Kidney (tissue), 13 donors: ENCODE measurements at regions not wholly inside any gene's neighbourhood (a gene's known extent, or its start where the extent isn't known, plus 50 kb on each side); places are given as distances from the start of the nearest gene placed in this dataset.

Experiments
- DNase-seq, 5 donors: peaks; one replicate each; pipeline ENCODE4 v3.0.0-alpha.2; 2013 to 2020
- FAIRE-seq: peaks from 2 replicates; lab custom pipeline; 2012; peaks lifted over from hg19 to GRCh38; lab: Jason Lieb, UNC
- H3K27ac ChIP-seq, 2 donors: one replicate each; pipeline ENCODE4 v1.7.0; 2013; ENCODE audit warnings: low read depth in 2 of 2, low read length in 2 of 2, inconsistent platforms in 1 of 2
- H3K27me3 ChIP-seq: one replicate; pipeline ENCODE4 v1.7.1; 2013; ENCODE audit warnings: low read length, inconsistent platforms; ENCODE audit not compliant: control insufficient read depth, insufficient read depth
- H3K36me3 ChIP-seq, 3 donors: one replicate each; pipeline versions ENCODE4 v1.7.0 to v1.7.1; 2013; ENCODE audit warnings: low read length in 3 of 3, control low read depth in 1 of 3, inconsistent platforms in 1 of 3; ENCODE audit not compliant: insufficient read depth in 3 of 3, control insufficient read depth in 2 of 3
- H3K4me1 ChIP-seq, 3 donors: one replicate each; pipeline versions ENCODE4 v1.7.0 to v1.7.1; 2013; ENCODE audit warnings: low read length in 3 of 3, inconsistent platforms in 1 of 3, low read depth in 1 of 3; ENCODE audit not compliant: control insufficient read depth in 2 of 3, insufficient read depth in 2 of 3
- H3K4me3 ChIP-seq, 3 donors: one replicate each; pipeline versions ENCODE4 v1.7.0 to v1.8.1; 2013; ENCODE audit warnings: low read length in 3 of 3, control low read depth in 1 of 3, inconsistent platforms in 1 of 3
- H3K9ac ChIP-seq, 3 donors: one replicate each; pipeline versions ENCODE4 v1.7.0 to v1.7.1; 2013; ENCODE audit warnings: low read length in 3 of 3, control low read depth in 1 of 3, inconsistent platforms in 1 of 3
- H3K9me3 ChIP-seq, 3 donors: one replicate each; pipeline versions ENCODE4 v1.7.0 to v1.7.1; 2013; ENCODE audit warnings: low read length in 3 of 3, control low read depth in 1 of 3, inconsistent platforms in 1 of 3; ENCODE audit not compliant: control insufficient read depth in 2 of 3, insufficient read depth in 1 of 3
- CTCF ChIP-seq: IDR thresholded peaks from 3 replicates; pipeline ENCODE4 v1.5.1; 2012; ENCODE audit warnings: mild to moderate bottlenecking, moderate library complexity, borderline replicate concordance; ENCODE audit not compliant: insufficient read depth; ENCODE audit errors: extremely low read depth
- intact Hi-C: fragments of 100-400 bp; cut with DNase I; formaldehyde crosslinking; loops from one replicate; pipeline ENCODE4 v1.11.1; 2022
- donor health status: control.
- donor health status: control.
- donor health status: control.
- donor health status: control.
- donor health status: control.
- donor health status: DM: yes; HTN: yes; CAD: no.
- donor health status: Normal renal cell carcinoma (clear cell type).

GRCh38 chr14:31988244-31988643, 88.9 kb upstream of the ARHGAP5 start:
- Histone ChIP-seq H3K27me3 (no peaks in the 10 kb centered on the region), H3K9ac (no peak overlapping the region), H3K9me3 (no peaks in the 10 kb centered on the region), H3K4me3 (no peak overlapping the region), H3K36me3 (no peaks in the 10 kb centered on the region), H3K27ac (no peak overlapping the region), H3K4me1 (peaks cover 0 to 3% (median 0%) of the 10 kb centered on the region in 3 donors)
- no peak for FAIRE-seq
- DNase-seq = peak in 1 of 5 donors; percentile 57
- intact Hi-C loops = no loop called here
- no peak for TF ChIP-seq CTCF

- H3K27ac ChIP-seq = peak overlapping the region in 1 of 2 donors; percentile 42
- DNase-seq = no peak
- H3K9me3 ChIP-seq = no peaks in the 10 kb centered on the region
- H3K27me3 ChIP-seq = no peaks in the 10 kb centered on the region
- FAIRE-seq = no peak
- H3K4me1 ChIP-seq = peaks cover 0 to 8% (median 0%) of the 10 kb centered on the region in 3 donors
- no peak for TF ChIP-seq CTCF
- no peaks in the 10 kb centered on the region for H3K36me3 ChIP-seq
- H3K4me3 ChIP-seq = no peak overlapping the region
- intact Hi-C loops = no loop called here
- H3K9ac ChIP-seq = no peak overlapping the region
These were observed 86.8 kb upstream of the ARHGAP5 start for GRCh38 chr14:31990183-31990857.

GRCh38 chr14:31990926-31991572, 86.1 kb upstream of the ARHGAP5 start:
- intact Hi-C loops = no loop called here
- H3K9me3 ChIP-seq = no peaks in the 10 kb centered on the region
- H3K4me3 ChIP-seq = no peak overlapping the region
- H3K36me3 ChIP-seq = no peaks in the 10 kb centered on the region
- H3K4me1 ChIP-seq = peaks cover 0 to 8% (median 0%) of the 10 kb centered on the region in 3 donors
- no peak overlapping the region for H3K9ac ChIP-seq
- FAIRE-seq (no peak), DNase-seq (peak in 2 of 5 donors; percentile 83 to 85)
- no peak for TF ChIP-seq CTCF
- no peaks in the 10 kb centered on the region for H3K27me3 ChIP-seq
- peak overlapping the region in 1 of 2 donors; percentile 42 for H3K27ac ChIP-seq
